ENCODE measurements at regions not wholly inside any gene's neighbourhood (a gene's known extent, or its start where the extent isn't known, plus 50 kb on each side); places are given as distances from the start of the nearest gene placed in this dataset.

DNA sequence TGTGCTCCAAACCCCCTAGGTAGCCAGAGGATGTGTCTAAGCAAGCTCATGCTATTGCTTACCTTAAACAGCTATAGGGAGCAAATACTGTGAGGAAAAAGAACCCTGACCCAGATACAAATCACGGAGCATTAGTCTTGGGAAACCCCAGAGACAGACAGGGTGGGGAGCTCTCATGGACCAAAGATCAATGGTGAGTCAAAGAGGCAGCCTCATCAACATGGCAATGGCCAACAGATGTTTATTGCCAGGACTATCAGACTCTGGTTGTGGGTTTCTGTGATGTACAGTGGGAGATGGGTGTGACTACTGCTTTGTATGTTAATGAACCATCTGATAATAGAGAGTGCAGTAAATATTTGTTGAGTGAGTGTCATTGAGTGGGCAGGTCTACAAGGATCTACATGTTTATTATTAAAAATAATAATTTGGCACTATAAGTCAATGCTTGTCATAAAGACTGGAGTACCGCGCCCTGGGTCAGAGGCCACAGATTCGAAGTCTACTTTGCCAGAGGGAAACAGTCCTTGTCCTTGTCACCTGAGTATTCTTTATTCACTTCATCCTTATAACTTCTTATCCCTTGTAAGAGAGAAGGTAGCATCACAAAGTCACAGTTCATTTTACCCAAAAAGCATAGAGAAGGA is 56.5 kb upstream of the RAI14 start:
- Histone ChIP-seq H3K27ac (ENCODE audit: low read depth in 2 of 2, low read length in 2 of 2) (no peak overlapping the region), H3K9me3 (ENCODE audit: control insufficient read depth in 2 of 3, insufficient read depth in 1 of 3, low read length in 3 of 3) (no peaks in the 10 kb centered on the region), H3K36me3 (ENCODE audit: control insufficient read depth in 2 of 3, insufficient read depth in 3 of 3, low read length in 3 of 3) (no peaks in the 10 kb centered on the region), H3K4me1 (ENCODE audit: control insufficient read depth in 2 of 3, insufficient read depth in 2 of 3, low read depth in 1 of 3, low read length in 3 of 3) (peaks cover 0 to 9% (median 2%) of the 10 kb centered on the region in 3 donors), H3K27me3 (ENCODE audit: control insufficient read depth, insufficient read depth, low read length) (no peaks in the 10 kb centered on the region), H3K9ac (ENCODE audit: low read length in 3 of 3) (no peak overlapping the region), H3K4me3 (ENCODE audit: low read length in 3 of 3) (no peak overlapping the region)
- TF ChIP-seq, protein P1, sequence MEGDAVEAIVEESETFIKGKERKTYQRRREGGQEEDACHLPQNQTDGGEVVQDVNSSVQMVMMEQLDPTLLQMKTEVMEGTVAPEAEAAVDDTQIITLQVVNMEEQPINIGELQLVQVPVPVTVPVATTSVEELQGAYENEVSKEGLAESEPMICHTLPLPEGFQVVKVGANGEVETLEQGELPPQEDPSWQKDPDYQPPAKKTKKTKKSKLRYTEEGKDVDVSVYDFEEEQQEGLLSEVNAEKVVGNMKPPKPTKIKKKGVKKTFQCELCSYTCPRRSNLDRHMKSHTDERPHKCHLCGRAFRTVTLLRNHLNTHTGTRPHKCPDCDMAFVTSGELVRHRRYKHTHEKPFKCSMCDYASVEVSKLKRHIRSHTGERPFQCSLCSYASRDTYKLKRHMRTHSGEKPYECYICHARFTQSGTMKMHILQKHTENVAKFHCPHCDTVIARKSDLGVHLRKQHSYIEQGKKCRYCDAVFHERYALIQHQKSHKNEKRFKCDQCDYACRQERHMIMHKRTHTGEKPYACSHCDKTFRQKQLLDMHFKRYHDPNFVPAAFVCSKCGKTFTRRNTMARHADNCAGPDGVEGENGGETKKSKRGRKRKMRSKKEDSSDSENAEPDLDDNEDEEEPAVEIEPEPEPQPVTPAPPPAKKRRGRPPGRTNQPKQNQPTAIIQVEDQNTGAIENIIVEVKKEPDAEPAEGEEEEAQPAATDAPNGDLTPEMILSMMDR (IDR thresholded peaks at IDR 0.05; ENCODE audit: borderline replicate concordance, extremely low read depth, insufficient read depth): no peak
- no peak for DNase-seq
- intact Hi-C loops (cut with DNase I): no loop called here
- no peak for FAIRE-seq

- TF ChIP-seq, protein P1 (IDR thresholded peaks at IDR 0.05; ENCODE audit: borderline replicate concordance, extremely low read depth, insufficient read depth): no peak
- intact Hi-C loops (cut with DNase I): no loop called here
- no peak overlapping the region for H3K9ac ChIP-seq (ENCODE audit: low read length in 3 of 3)
- H3K9me3 ChIP-seq (ENCODE audit: control insufficient read depth in 2 of 3, insufficient read depth in 1 of 3, low read length in 3 of 3): no peaks in the 10 kb centered on the region
- H3K4me3 ChIP-seq (ENCODE audit: low read length in 3 of 3): no peak overlapping the region
- no peak overlapping the region for H3K27ac ChIP-seq (ENCODE audit: low read depth in 2 of 2, low read length in 2 of 2)
- DNase-seq (no peak), FAIRE-seq (no peak)
- H3K36me3 ChIP-seq (ENCODE audit: control insufficient read depth in 2 of 3, insufficient read depth in 3 of 3, low read length in 3 of 3): no peaks in the 10 kb centered on the region
- no peaks in the 10 kb centered on the region for H3K27me3 ChIP-seq (ENCODE audit: control insufficient read depth, insufficient read depth, low read length)
- peaks cover 0 to 9% (median 2%) of the 10 kb centered on the region in 3 donors for H3K4me1 ChIP-seq (ENCODE audit: control insufficient read depth in 2 of 3, insufficient read depth in 2 of 3, low read depth in 1 of 3, low read length in 3 of 3)
Measured at GRCh38 chr5:34600118-34600493, 56.0 kb upstream of the RAI14 start.

GRCh38 chr5:34603378-34603777 is 52.8 kb upstream of the RAI14 start:
- no peak overlapping the region for H3K4me3 ChIP-seq (ENCODE audit: low read length in 3 of 3)
- H3K36me3 ChIP-seq (ENCODE audit: control insufficient read depth in 2 of 3, insufficient read depth in 3 of 3, low read length in 3 of 3): no peaks in the 10 kb centered on the region
- H3K27me3 ChIP-seq (ENCODE audit: control insufficient read depth, insufficient read depth, low read length): no peaks in the 10 kb centered on the region
- DNase-seq: no peak
- no peak overlapping the region for H3K27ac ChIP-seq (ENCODE audit: low read depth in 2 of 2, low read length in 2 of 2)
- no peaks in the 10 kb centered on the region for H3K9me3 ChIP-seq (ENCODE audit: control insufficient read depth in 2 of 3, insufficient read depth in 1 of 3, low read length in 3 of 3)
- peaks cover 0 to 5% (median 0%) of the 10 kb centered on the region in 3 donors for H3K4me1 ChIP-seq (ENCODE audit: control insufficient read depth in 2 of 3, insufficient read depth in 2 of 3, low read depth in 1 of 3, low read length in 3 of 3)
- TF ChIP-seq, protein P1 (IDR thresholded peaks at IDR 0.05; ENCODE audit: borderline replicate concordance, extremely low read depth, insufficient read depth): no peak
- intact Hi-C loops (cut with DNase I): no loop called here
- no peak for FAIRE-seq
- no peak overlapping the region for H3K9ac ChIP-seq (ENCODE audit: low read length in 3 of 3)
